PC-3 (cell line): ENCODE measurements at regions not wholly inside any gene's neighbourhood (a gene's known extent, or its start where the extent isn't known, plus 50 kb on each side); places are given as distances from the start of the nearest gene placed in this dataset.

Experiments
- ATAC-seq: fragments of 200-7000 bp; cut with Tn5 transposase; 2 replicates; pipeline ENCODE4 v1.9.1; 2020; ENCODE audit warnings: mild to moderate bottlenecking, moderate library complexity
- BruUV-seq: library from RNA; stranded (reverse); fragments of 400-500 nt; replicated peaks from 2 replicates; lab custom pipeline; 2021; lab: Mats Ljungman, UMichigan
- CTCF ChIA-PET: fragments of 300-600 bp; sonication (Branson Sonifier 250); formaldehyde crosslinking; loops from one replicate; lab custom pipeline; 2022; ENCODE audit warnings: antibody characterized with exemption; lab: Charles Lee
- POLR2A ChIA-PET: fragments of 300-600 bp; sonication (Branson Sonifier 250); formaldehyde crosslinking; loops from one replicate; lab custom pipeline; 2022; ENCODE audit warnings: antibody characterized with exemption; ENCODE audit not compliant: unreplicated experiment; lab: Charles Lee
- DNase-seq: peaks from one replicate; pipeline ENCODE4 v3.0.0-alpha.2; 2015
- H2AFZ ChIP-seq: fragments of 300-600 bp; sonication (generic); 2 replicates; pipeline ENCODE4 v1.6.0; 2016; ENCODE audit warnings: antibody characterized with exemption, low read length
- H3F3A ChIP-seq: fragments of 300-600 bp; sonication (generic); one replicate; pipeline ENCODE4 v1.6.0; 2017; ENCODE audit warnings: antibody characterized with exemption, low read length, control low read depth, mild to moderate bottlenecking; ENCODE audit not compliant: unreplicated experiment
- H3K27ac ChIP-seq: fragments of 300-600 bp; sonication (generic); 2 replicates; pipeline ENCODE4 v1.5.1; 2016; ENCODE audit warnings: mild to moderate bottlenecking, low read length
- H3K27me3 ChIP-seq: fragments of 300-600 bp; sonication (generic); 2 replicates; pipeline ENCODE4 v1.6.1; 2016; ENCODE audit warnings: low read length, mixed read lengths
- H3K36me3 ChIP-seq: fragments of 300-600 bp; sonication (generic); 2 replicates; pipeline ENCODE4 v1.6.1; 2016; ENCODE audit warnings: low read depth, mixed run types, low read length, mixed read lengths
- H3K4me1 ChIP-seq: fragments of 300-600 bp; sonication (generic); 2 replicates; pipeline ENCODE4 v1.5.1; 2016; ENCODE audit warnings: low read length; ENCODE audit not compliant: insufficient read depth
- H3K4me2 ChIP-seq: fragments of 300-600 bp; sonication (generic); 2 replicates; pipeline ENCODE4 v1.6.0; 2016; ENCODE audit warnings: low read length
- H3K4me3 ChIP-seq: fragments of 300-600 bp; sonication (generic); 2 replicates; pipeline ENCODE4 v1.5.1; 2016; ENCODE audit warnings: mild to moderate bottlenecking, low read length, mixed read lengths
- H3K79me2 ChIP-seq: fragments of 300-600 bp; sonication (generic); 2 replicates; pipeline ENCODE4 v1.6.1; 2017; ENCODE audit warnings: low read length, mixed read lengths
- H3K9ac ChIP-seq: fragments of 300-600 bp; sonication (generic); 2 replicates; pipeline ENCODE4 v1.6.0; 2016; ENCODE audit warnings: mild to moderate bottlenecking, low read length
- H3K9me2 ChIP-seq: fragments of 300-600 bp; sonication (generic); replicated peaks from 2 replicates; pipeline ENCODE4 v1.6.1; 2016; ENCODE audit warnings: mixed run types, low read length, mixed read lengths
- H3K9me3 ChIP-seq: fragments of 300-600 bp; sonication (generic); 2 replicates; pipeline ENCODE4 v1.6.1; 2016; ENCODE audit warnings: low read length, mixed read lengths
- H4K20me1 ChIP-seq: fragments of 300-600 bp; sonication (generic); 2 replicates; pipeline ENCODE4 v1.6.1; 2016; ENCODE audit warnings: low read length, mixed read lengths
- CTCF ChIP-seq: fragments of 300-600 bp; sonication (generic); conservative IDR thresholded peaks from 2 replicates; pipeline ENCODE4 v1.5.1; 2017; ENCODE audit warnings: antibody characterized with exemption, low read depth, mild to moderate bottlenecking, low read length
- EZH2 ChIP-seq: fragments of 300-600 bp; sonication (generic); IDR thresholded peaks from one replicate; pipeline ENCODE4 v1.6.1; 2017; ENCODE audit warnings: antibody characterized with exemption, mild to moderate bottlenecking, low read length; ENCODE audit not compliant: unreplicated experiment
- EZH2phosphoT487 ChIP-seq: fragments of 300-600 bp; sonication (generic); IDR thresholded peaks from 2 replicates; pipeline ENCODE4 v1.6.1; 2018; ENCODE audit warnings: mild to moderate bottlenecking, antibody characterized with exemption, low read length, borderline replicate concordance
- intact Hi-C: fragments of 100-400 bp; cut with micrococcal nuclease; formaldehyde crosslinking; loops from 2 replicates; pipeline ENCODE4 v1.9.0; 2023

GRCh38 chr18:68569936-68570335 lies 145.0 kb downstream of the TMX3 start:
- DNase-seq, result no peak
- CTCF ChIA-PET, result no interaction called here
- POLR2A ChIA-PET, result no interaction called here
- no peak for ATAC-seq
- Histone ChIP-seq H4K20me1 (no peaks in the 10 kb centered on the region), H3K9ac (no peak overlapping the region), H2AFZ (no peak overlapping the region), H3K27ac (no peak overlapping the region), H3F3A (no peaks in the 10 kb centered on the region), H3K4me2 (no peak overlapping the region), H3K36me3 (no peaks in the 10 kb centered on the region), H3K9me2 (no peaks in the 10 kb centered on the region), H3K27me3 (no peaks in the 10 kb centered on the region), H3K4me3 (no peak overlapping the region), H3K79me2 (no peaks in the 10 kb centered on the region), H3K4me1 (no peaks in the 10 kb centered on the region), H3K9me3 (no peaks in the 10 kb centered on the region)
- BruUV-seq, result no TSS peak
- intact Hi-C loops, result no loop called here
- no peak for TF ChIP-seq EZH2phosphoT487
- TF ChIP-seq CTCF, result no peak
- no peak for TF ChIP-seq EZH2

DNA sequence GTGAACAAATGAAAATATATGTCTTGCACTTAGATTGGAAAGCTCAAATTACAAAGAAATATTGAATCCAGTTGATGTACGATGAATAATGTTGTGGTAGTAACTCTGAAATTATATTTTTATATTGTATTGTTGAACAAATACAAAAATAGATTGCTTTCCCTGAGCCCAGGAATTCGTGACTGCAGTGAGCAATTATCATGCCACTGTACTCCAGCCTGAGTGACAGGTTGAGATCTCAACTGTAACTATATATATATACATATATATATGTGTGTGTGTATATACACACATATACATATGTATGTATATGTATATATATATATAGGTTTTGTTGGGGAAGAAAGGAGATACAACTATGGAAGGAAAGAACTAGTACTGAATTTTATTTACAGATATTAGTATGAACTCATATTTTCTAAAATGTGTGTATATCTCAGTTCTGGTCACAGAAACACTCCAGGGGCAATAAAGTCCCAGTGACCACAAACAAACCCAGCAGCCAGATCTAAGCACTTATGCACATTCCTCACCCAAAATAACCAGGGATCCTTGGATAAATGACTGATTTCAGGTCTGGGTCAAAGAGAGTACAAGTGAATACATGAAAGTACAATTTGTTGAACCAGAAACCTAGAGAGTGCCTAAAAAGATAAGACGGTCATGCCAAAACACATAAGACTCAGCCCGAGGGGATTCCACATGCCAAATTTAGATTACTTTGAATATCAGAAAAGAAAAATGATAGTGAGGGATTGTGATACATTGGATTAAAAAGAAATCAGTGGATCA lies 146.3 kb downstream of the TMX3 start:
- Histone ChIP-seq H3K4me2 (no peak overlapping the region), H3K4me3 (no peak overlapping the region), H2AFZ (no peak overlapping the region), H3K36me3 (no peaks in the 10 kb centered on the region), H4K20me1 (no peaks in the 10 kb centered on the region), H3K27me3 (no peaks in the 10 kb centered on the region), H3K27ac (no peak overlapping the region), H3K79me2 (no peaks in the 10 kb centered on the region), H3K4me1 (no peaks in the 10 kb centered on the region), H3K9me3 (no peaks in the 10 kb centered on the region), H3F3A (no peaks in the 10 kb centered on the region), H3K9me2 (no peaks in the 10 kb centered on the region), H3K9ac (no peak overlapping the region)
- DNase-seq, result no peak
- no peak for ATAC-seq
- no TSS peak for BruUV-seq
- intact Hi-C loops, result no loop called here
- CTCF ChIA-PET, result no interaction called here
- POLR2A ChIA-PET, result no interaction called here
- TF ChIP-seq EZH2phosphoT487 (no peak), CTCF (no peak), EZH2 (no peak)

GRCh38 chr18:68566991-68567390 lies 147.9 kb downstream of the TMX3 start:
- intact Hi-C loops, result no loop called here
- ChIA-PET CTCF (no interaction called here), POLR2A (no interaction called here)

More at GRCh38 chr18:68566991-68567390, 147.9 kb downstream of the TMX3 start:
- no peak for DNase-seq
- H3K4me2 ChIP-seq, result no peak overlapping the region
- TF ChIP-seq EZH2phosphoT487 (no peak), EZH2 (no peak), CTCF (no peak)
- no peaks in the 10 kb centered on the region for H3K36me3 ChIP-seq
- H3K4me1 ChIP-seq, result no peaks in the 10 kb centered on the region
- H3K9ac ChIP-seq, result no peak overlapping the region
- H3K4me3 ChIP-seq, result no peak overlapping the region
- H3K79me2 ChIP-seq, result no peaks in the 10 kb centered on the region
- H3K27ac ChIP-seq, result no peak overlapping the region
- H4K20me1 ChIP-seq, result no peaks in the 10 kb centered on the region
- no peaks in the 10 kb centered on the region for H3K9me2 ChIP-seq
- no peak overlapping the region for H2AFZ ChIP-seq
- BruUV-seq, result no TSS peak
- H3F3A ChIP-seq, result no peaks in the 10 kb centered on the region
- no peak for ATAC-seq
- no peaks in the 10 kb centered on the region for H3K9me3 ChIP-seq
- H3K27me3 ChIP-seq, result no peaks in the 10 kb centered on the region
